ENCODE measurements at regions not wholly inside any gene's neighbourhood (a gene's known extent, or its start where the extent isn't known, plus 50 kb on each side); places are given as distances from the start of the nearest gene placed in this dataset.
"Not testable (repeated sequence)": the region's sequence is repeated elsewhere in the genome, so short reads cannot be mapped to it uniquely, and the experiment has no call there.

DNA sequence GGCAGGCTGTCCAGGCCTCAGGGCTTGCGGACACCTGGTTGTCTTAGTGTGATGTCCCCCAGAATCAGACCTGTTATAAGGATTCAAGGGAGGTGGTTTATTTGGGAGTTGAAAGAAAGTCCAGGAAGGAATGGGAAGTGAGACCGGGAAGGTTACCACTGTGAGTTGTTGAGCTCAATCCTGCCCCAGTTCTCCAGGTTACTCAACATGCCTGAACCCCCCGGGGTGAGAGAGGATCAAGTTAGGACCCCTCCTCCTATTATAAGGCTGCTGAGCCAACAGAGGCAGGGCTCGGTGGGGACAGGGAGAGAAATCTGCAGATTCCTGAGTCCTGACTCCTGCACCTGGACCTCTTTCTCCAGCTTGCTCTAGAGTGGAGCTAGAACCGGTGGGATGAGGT lies 86.4 kb downstream of the MRM1 start:
- H3K9me3 ChIP-seq (ENCODE audit: control insufficient read depth, low read length), result no peaks in the 10 kb centered on the region
- no peaks in the 10 kb centered on the region for H3K4me1 ChIP-seq (ENCODE audit: control insufficient read depth in 1 of 2, insufficient read depth in 2 of 2, low read length in 2 of 2)
- H3K27ac ChIP-seq (ENCODE audit: low read depth in 1 of 2, low read length in 2 of 2), result no peak overlapping the region
- no peaks in the 10 kb centered on the region for H3K36me3 ChIP-seq (ENCODE audit: control insufficient read depth in 1 of 2, insufficient read depth in 2 of 2, low read length in 1 of 2)
- intact Hi-C loops (cut with DNase I), result no loop called here
- DNase-seq (no peak), ATAC-seq (ENCODE audit: low FRiP score) (no peak)
- H3K27me3 ChIP-seq (ENCODE audit: control insufficient read depth in 1 of 2, insufficient read depth in 2 of 2, low read length in 1 of 2), result peaks cover 0 to 1% of the 10 kb centered on the region in 2 donors
- H3K4me3 ChIP-seq (ENCODE audit: low read length in 2 of 2), result no peak overlapping the region
- WGBS, 2 donors, result 39 to 40% methylated on average over 5 of the region's 5 CpGs

DNA sequence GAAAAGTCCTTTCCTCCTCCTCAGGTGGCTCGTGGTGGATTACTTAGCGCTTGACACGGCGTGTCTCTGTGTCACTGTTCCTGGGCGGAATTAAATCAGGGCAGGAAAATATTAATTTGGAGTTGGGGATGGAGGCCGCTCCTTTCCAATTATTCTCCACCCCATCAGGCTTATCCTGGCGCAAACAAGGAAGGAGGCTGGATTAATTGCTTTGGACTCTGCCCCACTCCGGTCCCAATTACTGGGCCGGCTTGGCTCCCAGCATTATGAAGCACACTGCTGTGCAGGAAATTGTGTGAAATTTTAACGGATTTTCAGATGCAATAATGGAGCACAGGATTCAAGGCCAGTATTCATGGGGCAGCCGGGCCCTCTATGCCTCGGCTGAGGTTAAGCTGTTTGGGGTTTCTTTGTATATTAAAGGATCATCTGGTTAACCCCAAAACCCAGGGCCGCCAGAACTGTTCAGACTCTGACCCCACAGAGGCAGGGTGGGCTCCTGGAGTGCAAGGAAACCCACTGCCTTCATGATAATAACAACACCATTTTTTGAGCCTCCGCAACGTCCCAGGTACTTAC lies 87.8 kb downstream of the MRM1 start:
- no peaks in the 10 kb centered on the region for H3K9me3 ChIP-seq (ENCODE audit: control insufficient read depth, low read length)
- ATAC-seq (ENCODE audit: low FRiP score), result no peak
- no peaks in the 10 kb centered on the region for H3K4me1 ChIP-seq (ENCODE audit: control insufficient read depth in 1 of 2, insufficient read depth in 2 of 2, low read length in 2 of 2)
- no peaks in the 10 kb centered on the region for H3K27me3 ChIP-seq (ENCODE audit: control insufficient read depth in 1 of 2, insufficient read depth in 2 of 2, low read length in 1 of 2)
- intact Hi-C loops (cut with DNase I), result no loop called here
- H3K4me3 ChIP-seq (ENCODE audit: low read length in 2 of 2), result no peak overlapping the region
- H3K27ac ChIP-seq (ENCODE audit: low read depth in 1 of 2, low read length in 2 of 2), result no peak overlapping the region
- no peak for DNase-seq
- H3K36me3 ChIP-seq (ENCODE audit: control insufficient read depth in 1 of 2, insufficient read depth in 2 of 2, low read length in 1 of 2), result no peaks in the 10 kb centered on the region
- WGBS, 2 donors, result 78% methylated on average over 15 of the region's 15 CpGs

DNA sequence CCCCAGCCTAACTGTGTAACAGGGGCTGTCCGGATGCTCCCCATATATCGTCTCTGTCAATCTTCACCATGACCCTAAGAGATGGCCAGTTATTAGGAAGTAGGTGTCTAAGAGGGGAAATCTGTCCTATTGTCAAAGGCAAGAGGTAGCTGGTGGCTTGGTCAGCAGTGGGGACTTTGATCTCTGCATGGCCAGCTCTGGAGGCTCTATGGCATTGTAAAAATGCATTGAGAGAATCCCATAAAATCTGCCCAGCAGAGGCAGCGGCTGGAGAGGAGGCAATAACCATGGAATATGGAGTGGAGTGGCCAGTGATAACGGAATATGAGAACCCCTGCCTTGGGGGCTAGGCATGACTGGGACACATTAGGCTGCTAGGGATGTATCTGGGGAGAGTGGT lies 88.8 kb downstream of the MRM1 start:
- Histone ChIP-seq H3K36me3 (ENCODE audit: control insufficient read depth in 1 of 2, insufficient read depth in 2 of 2, low read length in 1 of 2) (no peaks in the 10 kb centered on the region), H3K9me3 (ENCODE audit: control insufficient read depth, low read length) (no peaks in the 10 kb centered on the region), H3K4me3 (ENCODE audit: low read length in 2 of 2) (no peak overlapping the region), H3K27me3 (ENCODE audit: control insufficient read depth in 1 of 2, insufficient read depth in 2 of 2, low read length in 1 of 2) (no peaks in the 10 kb centered on the region), H3K4me1 (ENCODE audit: control insufficient read depth in 1 of 2, insufficient read depth in 2 of 2, low read length in 2 of 2) (no peaks in the 10 kb centered on the region), H3K27ac (ENCODE audit: low read depth in 1 of 2, low read length in 2 of 2) (no peak overlapping the region)
- ATAC-seq (ENCODE audit: low FRiP score) (no peak), DNase-seq (no peak)
- intact Hi-C loops (cut with DNase I), result no loop called here
- 77 to 79% methylated on average over 4 of the region's 4 CpGs for WGBS, 2 donors

DNA sequence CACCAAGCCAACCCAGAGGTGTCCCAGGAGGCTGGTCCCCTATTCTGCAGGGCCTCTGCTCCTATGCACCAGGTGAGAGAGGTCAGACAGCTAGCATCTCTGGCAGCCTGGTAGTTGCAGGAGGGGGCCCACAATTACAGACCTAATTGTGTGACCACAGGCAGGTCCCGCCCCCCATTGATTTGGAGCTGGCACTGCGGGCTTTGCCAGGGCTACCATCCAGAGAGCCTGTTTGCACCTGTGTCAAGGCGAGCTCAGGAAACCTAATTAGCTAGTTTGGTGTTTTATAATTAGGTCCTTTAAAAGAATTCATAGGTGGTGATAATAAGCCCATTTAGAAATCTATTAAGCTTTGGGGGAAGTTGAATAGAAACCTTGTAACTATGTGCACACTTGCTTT lies 90.2 kb downstream of the MRM1 start:
- no peak for DNase-seq
- ATAC-seq (ENCODE audit: low FRiP score), result no peak
- H3K9me3 ChIP-seq (ENCODE audit: control insufficient read depth, low read length), result no peaks in the 10 kb centered on the region
- H3K27me3 ChIP-seq (ENCODE audit: control insufficient read depth in 1 of 2, insufficient read depth in 2 of 2, low read length in 1 of 2), result no peaks in the 10 kb centered on the region
- H3K36me3 ChIP-seq (ENCODE audit: control insufficient read depth in 1 of 2, insufficient read depth in 2 of 2, low read length in 1 of 2), result no peaks in the 10 kb centered on the region
- no peak overlapping the region for H3K27ac ChIP-seq (ENCODE audit: low read depth in 1 of 2, low read length in 2 of 2)
- WGBS, 2 donors, result 80 to 86% methylated on average over 3 of the region's 3 CpGs
- intact Hi-C loops (cut with DNase I), result no loop called here
- no peaks in the 10 kb centered on the region for H3K4me1 ChIP-seq (ENCODE audit: control insufficient read depth in 1 of 2, insufficient read depth in 2 of 2, low read length in 2 of 2)
- no peak overlapping the region for H3K4me3 ChIP-seq (ENCODE audit: low read length in 2 of 2)

DNA sequence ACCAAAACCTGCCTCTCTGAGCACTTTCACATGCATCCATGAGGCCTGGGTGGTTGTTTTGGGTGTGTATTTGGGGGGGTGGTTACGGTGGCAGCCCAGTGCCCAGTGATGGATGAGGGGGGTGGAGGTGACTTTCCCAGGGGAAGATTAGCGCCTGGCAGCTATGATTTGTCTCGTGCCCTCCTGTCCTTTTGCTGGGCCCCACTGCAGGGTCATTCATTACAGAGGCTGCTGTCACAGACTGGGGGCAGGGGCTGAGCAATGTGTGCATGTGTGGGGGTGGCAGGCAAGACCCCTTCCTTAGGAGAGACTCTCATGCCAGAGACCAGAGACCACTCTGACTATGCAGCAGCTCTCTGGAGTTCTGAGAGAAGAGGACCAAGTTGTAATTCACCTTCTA lies 93.7 kb downstream of the MRM1 start:
- intact Hi-C loops (cut with DNase I), result no loop called here
- no peaks in the 10 kb centered on the region for H3K36me3 ChIP-seq (ENCODE audit: control insufficient read depth in 1 of 2, insufficient read depth in 2 of 2, low read length in 1 of 2)
- H3K9me3 ChIP-seq (ENCODE audit: control insufficient read depth, low read length), result no peaks in the 10 kb centered on the region
- H3K4me1 ChIP-seq (ENCODE audit: control insufficient read depth in 1 of 2, insufficient read depth in 2 of 2, low read length in 2 of 2), result no peaks in the 10 kb centered on the region
- DNase-seq (no peak), ATAC-seq (ENCODE audit: low FRiP score) (no peak)
- H3K27me3 ChIP-seq (ENCODE audit: control insufficient read depth in 1 of 2, insufficient read depth in 2 of 2, low read length in 1 of 2), result no peaks in the 10 kb centered on the region
- 14 to 27% methylated on average over 3 of the region's 3 CpGs for WGBS, 2 donors
- H3K27ac ChIP-seq (ENCODE audit: low read depth in 1 of 2, low read length in 2 of 2), result no peak overlapping the region
- H3K4me3 ChIP-seq (ENCODE audit: low read length in 2 of 2), result no peak overlapping the region

DNA sequence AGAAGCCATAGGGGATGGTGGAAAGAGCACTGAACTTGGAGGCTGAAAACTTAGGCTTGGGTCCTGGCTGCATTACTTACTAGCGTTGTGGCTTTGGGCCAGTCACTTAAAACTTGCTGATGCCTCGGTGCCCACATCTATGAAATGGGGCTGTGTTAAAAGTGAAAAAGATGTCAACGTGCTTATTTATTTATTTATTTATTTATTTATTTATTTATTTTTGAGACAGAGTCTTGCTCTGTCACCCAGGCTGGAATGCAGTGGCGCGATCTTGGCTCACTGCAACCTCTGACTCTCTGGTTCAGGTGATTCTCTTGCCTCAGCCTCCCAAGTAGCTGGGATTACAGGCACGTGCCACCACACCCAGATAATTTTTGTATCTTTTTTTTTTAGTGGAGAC lies 94.3 kb downstream of the MRM1 start:
- DNase-seq; H3K27me3 ChIP-seq (ENCODE audit: control insufficient read depth in 1 of 2, insufficient read depth in 2 of 2, low read length in 1 of 2); ATAC-seq (ENCODE audit: low FRiP score); H3K4me3 ChIP-seq (ENCODE audit: low read length in 2 of 2); H3K9me3 ChIP-seq (ENCODE audit: control insufficient read depth, low read length); H3K36me3 ChIP-seq (ENCODE audit: control insufficient read depth in 1 of 2, insufficient read depth in 2 of 2, low read length in 1 of 2); H3K27ac ChIP-seq (ENCODE audit: low read depth in 1 of 2, low read length in 2 of 2); H3K4me1 ChIP-seq (ENCODE audit: control insufficient read depth in 1 of 2, insufficient read depth in 2 of 2, low read length in 2 of 2); intact Hi-C loops (cut with DNase I): not testable (repeated sequence)
- WGBS, 2 donors, result 82 to 91% methylated on average over 6 of the region's 6 CpGs

DNA sequence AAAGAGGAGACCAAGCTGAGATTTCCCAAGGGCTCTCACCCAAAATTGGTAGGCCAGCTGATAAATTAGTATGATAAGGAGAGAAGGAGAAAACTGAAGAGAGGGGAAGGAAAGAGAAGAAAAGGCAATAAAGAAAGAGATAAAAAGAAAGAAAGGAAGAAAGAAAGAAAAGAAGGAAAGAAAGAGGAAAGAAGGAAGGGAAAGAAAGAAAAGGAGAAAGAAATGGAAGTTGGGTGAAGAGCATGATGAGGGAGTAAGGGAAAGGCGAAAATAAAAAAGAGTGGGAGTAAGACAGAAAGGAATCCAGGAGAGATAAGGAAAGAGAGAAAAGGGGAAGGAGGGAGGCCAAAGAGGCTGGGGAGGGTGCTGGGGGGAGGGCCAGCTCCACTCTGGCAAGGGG lies 95.4 kb downstream of the MRM1 start:
- no peak for ATAC-seq (ENCODE audit: low FRiP score)
- intact Hi-C loops (cut with DNase I), result no loop called here
- Histone ChIP-seq H3K27ac (ENCODE audit: low read depth in 1 of 2, low read length in 2 of 2) (no peak overlapping the region), H3K27me3 (ENCODE audit: control insufficient read depth in 1 of 2, insufficient read depth in 2 of 2, low read length in 1 of 2) (no peaks in the 10 kb centered on the region), H3K4me3 (ENCODE audit: low read length in 2 of 2) (no peak overlapping the region), H3K36me3 (ENCODE audit: control insufficient read depth in 1 of 2, insufficient read depth in 2 of 2, low read length in 1 of 2) (no peaks in the 10 kb centered on the region), H3K9me3 (ENCODE audit: control insufficient read depth, low read length) (no peaks in the 10 kb centered on the region), H3K4me1 (ENCODE audit: control insufficient read depth in 1 of 2, insufficient read depth in 2 of 2, low read length in 2 of 2) (no peaks in the 10 kb centered on the region)
- no peak for DNase-seq
- WGBS, 2 donors, result 12 to 55% methylated on average over 1 of the region's 1 CpG

DNA sequence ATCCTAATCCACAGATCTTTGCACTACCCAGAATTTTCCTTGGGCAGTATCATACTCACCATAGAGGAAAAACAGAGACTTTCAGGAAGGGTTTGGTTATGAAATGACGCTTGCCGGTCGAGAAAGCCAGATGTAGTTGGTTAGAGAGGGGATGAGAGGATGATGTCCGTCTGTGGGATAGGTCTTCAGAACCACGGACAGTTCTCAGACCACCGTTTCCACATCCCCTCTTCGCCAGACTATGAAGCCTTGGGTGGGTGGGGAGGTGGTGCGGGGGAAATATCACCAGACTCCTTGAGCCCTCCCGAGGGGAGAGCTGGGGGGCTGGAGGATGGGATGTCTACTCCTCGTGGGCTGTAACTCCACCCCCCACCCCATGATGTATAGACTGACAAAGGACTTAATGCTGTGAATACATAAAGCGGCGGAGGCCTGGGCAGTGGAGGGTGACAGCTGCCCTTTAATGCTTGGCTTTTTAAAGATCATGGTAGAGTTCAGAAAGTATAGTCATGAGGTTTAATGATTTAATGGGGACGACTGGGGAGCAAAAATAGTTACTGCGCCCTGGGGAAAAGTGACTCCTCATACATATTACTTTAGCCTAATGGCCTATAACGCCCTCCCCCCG lies 96.6 kb downstream of the MRM1 start:
- H3K9me3 ChIP-seq (ENCODE audit: control insufficient read depth, low read length), result no peaks in the 10 kb centered on the region
- H3K4me3 ChIP-seq (ENCODE audit: low read length in 2 of 2), result no peak overlapping the region
- no peak overlapping the region for H3K27ac ChIP-seq (ENCODE audit: low read depth in 1 of 2, low read length in 2 of 2)
- no peaks in the 10 kb centered on the region for H3K36me3 ChIP-seq (ENCODE audit: control insufficient read depth in 1 of 2, insufficient read depth in 2 of 2, low read length in 1 of 2)
- no peak for ATAC-seq (ENCODE audit: low FRiP score)
- no peak for DNase-seq
- intact Hi-C loops (cut with DNase I), result no loop called here
- H3K27me3 ChIP-seq (ENCODE audit: control insufficient read depth in 1 of 2, insufficient read depth in 2 of 2, low read length in 1 of 2), result no peaks in the 10 kb centered on the region
- WGBS, 2 donors, result 30 to 33% methylated on average over 16 of the region's 16 CpGs
- H3K4me1 ChIP-seq (ENCODE audit: control insufficient read depth in 1 of 2, insufficient read depth in 2 of 2, low read length in 2 of 2), result no peaks in the 10 kb centered on the region

DNA sequence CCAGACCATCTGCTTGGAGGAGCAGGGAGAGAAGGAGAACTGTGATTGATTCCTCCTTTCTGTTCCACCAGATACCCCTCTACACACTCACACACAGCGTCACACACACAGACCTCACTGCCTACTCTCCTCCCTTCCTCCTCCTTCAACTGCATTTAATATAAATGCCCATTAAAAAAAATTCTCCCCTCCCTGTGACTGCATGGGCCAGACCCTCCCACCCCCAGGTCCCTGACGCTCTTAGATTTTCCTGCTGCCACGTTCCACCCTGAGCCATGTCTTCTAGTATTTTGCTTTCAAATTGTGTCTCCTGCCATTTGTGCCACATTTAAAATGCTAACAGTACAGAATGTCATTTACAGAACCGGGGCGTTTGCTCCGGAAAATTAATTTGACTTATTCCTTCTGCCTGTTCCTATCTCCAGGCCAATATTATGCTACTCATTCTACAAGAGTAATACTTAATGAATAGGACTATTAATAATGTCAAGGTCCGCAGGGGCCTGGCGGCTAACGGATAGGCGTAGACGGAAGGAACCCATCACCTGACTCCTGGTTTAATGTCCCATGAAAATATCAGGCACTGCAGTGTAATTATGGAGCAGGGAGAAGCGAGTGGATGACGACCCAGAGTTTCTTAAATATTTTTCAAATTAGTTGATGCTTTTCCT lies 100.2 kb downstream of the MRM1 start:
- H3K4me3 ChIP-seq (ENCODE audit: low read length in 2 of 2), result no peak overlapping the region
- H3K9me3 ChIP-seq (ENCODE audit: control insufficient read depth, low read length), result no peaks in the 10 kb centered on the region
- intact Hi-C loops (cut with DNase I), result no loop called here
- H3K27me3 ChIP-seq (ENCODE audit: control insufficient read depth in 1 of 2, insufficient read depth in 2 of 2, low read length in 1 of 2), result no peaks in the 10 kb centered on the region
- DNase-seq (no peak), ATAC-seq (ENCODE audit: low FRiP score) (no peak)
- no peaks in the 10 kb centered on the region for H3K36me3 ChIP-seq (ENCODE audit: control insufficient read depth in 1 of 2, insufficient read depth in 2 of 2, low read length in 1 of 2)
- whole genome bisulfite sequencing, 2 donors, result 76 to 78% methylated on average over 13 of the region's 13 CpGs
- no peak overlapping the region for H3K27ac ChIP-seq (ENCODE audit: low read depth in 1 of 2, low read length in 2 of 2)
- no peaks in the 10 kb centered on the region for H3K4me1 ChIP-seq (ENCODE audit: control insufficient read depth in 1 of 2, insufficient read depth in 2 of 2, low read length in 2 of 2)
